ENCODE measurements at regions not wholly inside any gene's neighbourhood (a gene's known extent, or its start where the extent isn't known, plus 50 kb on each side); places are given as distances from the start of the nearest gene placed in this dataset.

- H3K27me3 Mint-ChIP-seq (ENCODE audit: insufficient read depth, unreplicated experiment): no peaks in the 10 kb centered on the region
- TF ChIP-seq, protein P1, sequence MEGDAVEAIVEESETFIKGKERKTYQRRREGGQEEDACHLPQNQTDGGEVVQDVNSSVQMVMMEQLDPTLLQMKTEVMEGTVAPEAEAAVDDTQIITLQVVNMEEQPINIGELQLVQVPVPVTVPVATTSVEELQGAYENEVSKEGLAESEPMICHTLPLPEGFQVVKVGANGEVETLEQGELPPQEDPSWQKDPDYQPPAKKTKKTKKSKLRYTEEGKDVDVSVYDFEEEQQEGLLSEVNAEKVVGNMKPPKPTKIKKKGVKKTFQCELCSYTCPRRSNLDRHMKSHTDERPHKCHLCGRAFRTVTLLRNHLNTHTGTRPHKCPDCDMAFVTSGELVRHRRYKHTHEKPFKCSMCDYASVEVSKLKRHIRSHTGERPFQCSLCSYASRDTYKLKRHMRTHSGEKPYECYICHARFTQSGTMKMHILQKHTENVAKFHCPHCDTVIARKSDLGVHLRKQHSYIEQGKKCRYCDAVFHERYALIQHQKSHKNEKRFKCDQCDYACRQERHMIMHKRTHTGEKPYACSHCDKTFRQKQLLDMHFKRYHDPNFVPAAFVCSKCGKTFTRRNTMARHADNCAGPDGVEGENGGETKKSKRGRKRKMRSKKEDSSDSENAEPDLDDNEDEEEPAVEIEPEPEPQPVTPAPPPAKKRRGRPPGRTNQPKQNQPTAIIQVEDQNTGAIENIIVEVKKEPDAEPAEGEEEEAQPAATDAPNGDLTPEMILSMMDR (IDR thresholded peaks at IDR 0.05; ENCODE audit: unreplicated experiment): no peak
- no TSS peak for BruUV-seq (replicated peaks)
- H3K27ac Mint-ChIP-seq (ENCODE audit: low read depth, unreplicated experiment): no peak overlapping the region
- DNase-seq (ENCODE audit: unreplicated experiment): no peak
- H3K9me3 Mint-ChIP-seq (ENCODE audit: unreplicated experiment): peaks cover 4% of the 10 kb centered on the region
- POLR2A ChIA-PET: no interaction called here
- intact Hi-C loops (cut with micrococcal nuclease): no loop called here
- H3K4me1 Mint-ChIP-seq (ENCODE audit: insufficient read depth, unreplicated experiment): no peaks in the 10 kb centered on the region
- CTCF ChIA-PET: interaction anchor here (0.6 kb wide), 1 partner anchor 309 kb away, joined by 4 read pairs; no protein-coding TSS in a partner anchor
- no peaks in the 10 kb centered on the region for H3K36me3 Mint-ChIP-seq (ENCODE audit: insufficient read depth, unreplicated experiment)
- H3K4me3 Mint-ChIP-seq (ENCODE audit: unreplicated experiment): no peak overlapping the region
Observed at GRCh38 chr2:19462256-19462645, 103.8 kb upstream of the OSR1 start.

DNA sequence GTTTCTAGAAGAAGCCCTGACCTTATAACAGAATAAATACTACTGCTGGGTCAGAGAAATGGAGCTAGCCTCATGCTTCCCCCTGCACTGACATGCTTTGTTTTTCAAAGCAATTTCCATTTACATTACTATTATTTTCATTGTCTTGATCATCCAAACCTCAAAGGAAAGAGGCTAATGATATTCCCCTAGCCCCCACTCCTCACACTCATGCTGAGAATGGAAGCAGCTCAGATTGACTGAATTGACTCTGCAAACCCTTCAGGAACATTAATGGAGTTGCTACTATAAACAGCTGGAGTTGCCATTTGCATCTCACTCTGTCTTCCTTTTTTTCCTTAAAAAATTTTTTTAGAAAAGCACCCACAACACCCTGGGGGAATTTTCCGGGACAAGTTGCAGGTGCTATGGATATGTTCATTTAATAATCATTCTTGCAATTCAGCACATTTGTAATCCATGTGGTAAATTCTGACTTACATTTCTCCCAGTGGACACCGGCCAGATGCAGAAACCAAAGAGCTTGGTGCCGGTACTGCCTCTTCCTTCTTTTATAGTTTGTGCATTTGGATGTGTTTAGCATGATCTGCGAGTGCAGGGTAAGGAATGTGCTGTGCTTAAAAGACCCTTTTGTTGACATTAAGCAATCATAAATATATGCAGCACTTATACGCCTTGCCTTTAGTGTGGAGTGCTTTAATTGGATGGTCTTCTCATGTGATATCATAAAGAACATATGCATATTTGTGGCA lies 103.3 kb upstream of the OSR1 start:
- H3K36me3 Mint-ChIP-seq (ENCODE audit: insufficient read depth, unreplicated experiment): no peaks in the 10 kb centered on the region
- H3K9me3 Mint-ChIP-seq (ENCODE audit: unreplicated experiment): no peaks in the 10 kb centered on the region
- ChIA-PET POLR2A (no interaction called here), CTCF (interaction anchor here (0.6 kb wide), 2 partner anchors 43 to 310 kb away, joined by 3 to 4 read pairs; no protein-coding TSS in a partner anchor)
- no peak overlapping the region for H3K27ac Mint-ChIP-seq (ENCODE audit: low read depth, unreplicated experiment)
- intact Hi-C loops (cut with micrococcal nuclease): no loop called here
- TF ChIP-seq, protein P1 (IDR thresholded peaks at IDR 0.05; ENCODE audit: unreplicated experiment): no peak
- no TSS peak for BruUV-seq (replicated peaks)
- no peak for DNase-seq (ENCODE audit: unreplicated experiment)
- H3K27me3 Mint-ChIP-seq (ENCODE audit: insufficient read depth, unreplicated experiment): no peaks in the 10 kb centered on the region
- no peaks in the 10 kb centered on the region for H3K4me1 Mint-ChIP-seq (ENCODE audit: insufficient read depth, unreplicated experiment)
- no peak overlapping the region for H3K4me3 Mint-ChIP-seq (ENCODE audit: unreplicated experiment)

DNA sequence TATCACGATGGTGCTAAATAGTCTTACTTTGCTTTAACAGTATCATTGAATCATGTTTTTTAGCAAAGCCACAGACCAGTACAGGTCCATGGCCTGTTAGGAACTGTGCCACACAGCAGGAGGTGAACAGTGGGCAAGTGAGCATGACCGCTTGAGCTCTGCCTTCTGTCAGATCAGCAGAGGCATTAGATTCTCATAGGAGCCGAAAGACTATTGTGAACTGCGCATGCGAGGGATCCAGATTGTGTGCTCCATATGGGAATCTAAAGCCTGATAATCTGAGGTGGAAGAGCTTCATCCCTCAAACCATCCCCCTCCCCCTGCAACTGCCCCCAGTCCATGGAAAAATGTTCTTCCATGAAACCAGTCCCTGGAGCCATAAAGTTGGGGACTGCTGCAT lies 102.3 kb upstream of the OSR1 start:
- no peak for DNase-seq (ENCODE audit: unreplicated experiment)
- TF ChIP-seq, protein P1 (IDR thresholded peaks at IDR 0.05; ENCODE audit: unreplicated experiment): no peak
- ChIA-PET POLR2A (no interaction called here), CTCF (interaction anchor here (0.6 kb wide), 1 partner anchor 42 kb away, joined by 3 read pairs; no protein-coding TSS in a partner anchor)
- intact Hi-C loops (cut with micrococcal nuclease): no loop called here
- Mint-ChIP-seq H3K4me3 (ENCODE audit: unreplicated experiment) (no peak overlapping the region), H3K27ac (ENCODE audit: low read depth, unreplicated experiment) (no peak overlapping the region), H3K27me3 (ENCODE audit: insufficient read depth, unreplicated experiment) (no peaks in the 10 kb centered on the region), H3K4me1 (ENCODE audit: insufficient read depth, unreplicated experiment) (no peaks in the 10 kb centered on the region), H3K9me3 (ENCODE audit: unreplicated experiment) (peaks cover 1% of the 10 kb centered on the region), H3K36me3 (ENCODE audit: insufficient read depth, unreplicated experiment) (no peaks in the 10 kb centered on the region)
- BruUV-seq (replicated peaks): no TSS peak

GRCh38 chr2:19458427-19459003 lies 100.1 kb upstream of the OSR1 start:
- no peak for DNase-seq (ENCODE audit: unreplicated experiment)
- no peaks in the 10 kb centered on the region for H3K27me3 Mint-ChIP-seq (ENCODE audit: insufficient read depth, unreplicated experiment)
- no peaks in the 10 kb centered on the region for H3K36me3 Mint-ChIP-seq (ENCODE audit: insufficient read depth, unreplicated experiment)

More at GRCh38 chr2:19458427-19459003, 100.1 kb upstream of the OSR1 start:
- intact Hi-C loops (cut with micrococcal nuclease): no loop called here
- ChIA-PET POLR2A (interaction anchor here (1.7 kb wide), 1 partner anchor 111 kb away, joined by 3 read pairs; no protein-coding TSS in a partner anchor), CTCF (interaction anchor here (0.5 kb wide), 1 partner anchor 400 kb away, joined by 3 read pairs; no protein-coding TSS in a partner anchor)
- no TSS peak for BruUV-seq (replicated peaks)
- Mint-ChIP-seq H3K4me1 (ENCODE audit: insufficient read depth, unreplicated experiment) (no peaks in the 10 kb centered on the region), H3K27ac (ENCODE audit: low read depth, unreplicated experiment) (no peak overlapping the region), H3K9me3 (ENCODE audit: unreplicated experiment) (peaks cover 18% of the 10 kb centered on the region), H3K4me3 (ENCODE audit: unreplicated experiment) (no peak overlapping the region)
- TF ChIP-seq, protein P1 (IDR thresholded peaks at IDR 0.05; ENCODE audit: unreplicated experiment): no peak
